ENCODE measurements at regions not wholly inside any gene's neighbourhood (a gene's known extent, or its start where the extent isn't known, plus 50 kb on each side); places are given as distances from the start of the nearest gene placed in this dataset.

DNA sequence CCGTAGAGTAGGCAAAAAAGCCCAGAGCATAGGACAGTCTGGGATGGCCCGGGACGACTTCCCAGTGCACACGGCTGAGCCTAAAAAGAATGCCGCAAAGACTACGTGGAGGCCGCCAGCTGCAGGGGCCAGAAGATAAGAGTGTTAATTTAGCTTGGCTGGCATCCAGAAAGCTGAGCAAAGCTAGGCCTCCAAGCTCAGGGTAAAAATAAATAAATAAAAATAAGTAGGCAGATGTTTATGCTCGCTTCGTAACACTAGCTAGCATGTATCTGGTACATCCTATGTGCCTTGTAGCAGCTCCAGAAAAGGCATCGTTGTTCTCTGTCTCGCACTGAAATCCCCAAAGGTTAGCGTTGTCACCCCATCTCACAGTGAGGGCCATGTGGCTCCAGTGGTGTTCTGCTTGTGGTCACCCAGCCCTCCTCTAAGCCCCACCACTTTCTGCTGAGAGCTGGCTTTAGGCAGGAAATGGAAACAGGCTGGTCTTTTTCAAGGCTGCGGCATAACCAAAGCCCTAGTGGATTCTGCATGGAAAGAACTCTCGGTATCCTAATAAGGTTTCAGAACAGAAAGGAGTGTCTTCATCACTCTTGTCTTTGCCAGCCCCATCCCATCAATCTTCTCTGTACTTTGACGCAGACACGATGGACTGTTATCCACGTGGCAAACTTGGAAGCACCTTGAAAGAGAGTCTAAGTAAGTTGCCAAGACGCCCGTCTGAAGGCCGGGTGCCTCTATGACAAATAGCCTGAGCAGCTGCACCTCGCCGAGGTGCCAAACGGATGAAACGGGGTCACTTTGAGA lies 58.1 kb upstream of the MEF2A start:
- no peaks in the 10 kb centered on the region for H3K9me3 ChIP-seq
- no peaks in the 10 kb centered on the region for H3K27me3 ChIP-seq
- TF ChIP-seq POLR2A (IDR thresholded peaks at IDR 0.05) = no peak
- TF ChIP-seq, protein P1, sequence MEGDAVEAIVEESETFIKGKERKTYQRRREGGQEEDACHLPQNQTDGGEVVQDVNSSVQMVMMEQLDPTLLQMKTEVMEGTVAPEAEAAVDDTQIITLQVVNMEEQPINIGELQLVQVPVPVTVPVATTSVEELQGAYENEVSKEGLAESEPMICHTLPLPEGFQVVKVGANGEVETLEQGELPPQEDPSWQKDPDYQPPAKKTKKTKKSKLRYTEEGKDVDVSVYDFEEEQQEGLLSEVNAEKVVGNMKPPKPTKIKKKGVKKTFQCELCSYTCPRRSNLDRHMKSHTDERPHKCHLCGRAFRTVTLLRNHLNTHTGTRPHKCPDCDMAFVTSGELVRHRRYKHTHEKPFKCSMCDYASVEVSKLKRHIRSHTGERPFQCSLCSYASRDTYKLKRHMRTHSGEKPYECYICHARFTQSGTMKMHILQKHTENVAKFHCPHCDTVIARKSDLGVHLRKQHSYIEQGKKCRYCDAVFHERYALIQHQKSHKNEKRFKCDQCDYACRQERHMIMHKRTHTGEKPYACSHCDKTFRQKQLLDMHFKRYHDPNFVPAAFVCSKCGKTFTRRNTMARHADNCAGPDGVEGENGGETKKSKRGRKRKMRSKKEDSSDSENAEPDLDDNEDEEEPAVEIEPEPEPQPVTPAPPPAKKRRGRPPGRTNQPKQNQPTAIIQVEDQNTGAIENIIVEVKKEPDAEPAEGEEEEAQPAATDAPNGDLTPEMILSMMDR (IDR thresholded peaks at IDR 0.05) = no peak
- WGBS, 2 donors = 37 to 47% methylated on average over 24 of the region's 24 CpGs
- H3K27ac ChIP-seq = peak overlapping the region in 2 of 4 donors; percentile 36 to 46
- H3K4me3 ChIP-seq = no peak overlapping the region
- intact Hi-C loops (cut with DNase I) = no loop called here
- H3K4me1 ChIP-seq = peaks cover 10% of the 10 kb centered on the region
- DNase-seq = peak; percentile 26 to 53 (median 46)
- H3K36me3 ChIP-seq (replicated peaks in 1 of 2; ENCODE audit: insufficient read depth in 1 of 2, low read depth in 2 of 2) = no peaks in the 10 kb centered on the region
- ATAC-seq = peak; percentile 45

GRCh38 chr15:99508311-99508645 lies 57.5 kb upstream of the MEF2A start:
- Histone ChIP-seq H3K27ac (peak overlapping the region in 1 of 4 donors; percentile 46), H3K9me3 (no peaks in the 10 kb centered on the region), H3K36me3 (replicated peaks in 1 of 2; ENCODE audit: insufficient read depth in 1 of 2, low read depth in 2 of 2) (no peaks in the 10 kb centered on the region), H3K4me1 (peaks cover 10% of the 10 kb centered on the region), H3K27me3 (no peaks in the 10 kb centered on the region), H3K4me3 (no peak overlapping the region)
- TF ChIP-seq, protein P1 (IDR thresholded peaks at IDR 0.05) = no peak
- no peak for TF ChIP-seq POLR2A (IDR thresholded peaks at IDR 0.05)
- 74 to 80% methylated on average over 6 of the region's 6 CpGs for WGBS, 2 donors
- intact Hi-C loops (cut with DNase I) = no loop called here
- ATAC-seq (no peak), DNase-seq (no peak)

- Histone ChIP-seq H3K27me3 (no peaks in the 10 kb centered on the region), H3K9me3 (no peaks in the 10 kb centered on the region), H3K4me1 (peaks cover 10% of the 10 kb centered on the region), H3K36me3 (replicated peaks in 1 of 2; ENCODE audit: insufficient read depth in 1 of 2, low read depth in 2 of 2) (no peaks in the 10 kb centered on the region), H3K4me3 (no peak overlapping the region), H3K27ac (no peak overlapping the region)
- 69 to 85% methylated on average over 2 to 3 of the region's 3 CpGs for WGBS, 2 donors
- ATAC-seq = no peak
- no peak for DNase-seq
- TF ChIP-seq POLR2A (IDR thresholded peaks at IDR 0.05) = no peak
- TF ChIP-seq, protein P1 (IDR thresholded peaks at IDR 0.05) = no peak
- intact Hi-C loops (cut with DNase I) = no loop called here
Observed at GRCh38 chr15:99508852-99509251, 56.9 kb upstream of the MEF2A start.

DNA sequence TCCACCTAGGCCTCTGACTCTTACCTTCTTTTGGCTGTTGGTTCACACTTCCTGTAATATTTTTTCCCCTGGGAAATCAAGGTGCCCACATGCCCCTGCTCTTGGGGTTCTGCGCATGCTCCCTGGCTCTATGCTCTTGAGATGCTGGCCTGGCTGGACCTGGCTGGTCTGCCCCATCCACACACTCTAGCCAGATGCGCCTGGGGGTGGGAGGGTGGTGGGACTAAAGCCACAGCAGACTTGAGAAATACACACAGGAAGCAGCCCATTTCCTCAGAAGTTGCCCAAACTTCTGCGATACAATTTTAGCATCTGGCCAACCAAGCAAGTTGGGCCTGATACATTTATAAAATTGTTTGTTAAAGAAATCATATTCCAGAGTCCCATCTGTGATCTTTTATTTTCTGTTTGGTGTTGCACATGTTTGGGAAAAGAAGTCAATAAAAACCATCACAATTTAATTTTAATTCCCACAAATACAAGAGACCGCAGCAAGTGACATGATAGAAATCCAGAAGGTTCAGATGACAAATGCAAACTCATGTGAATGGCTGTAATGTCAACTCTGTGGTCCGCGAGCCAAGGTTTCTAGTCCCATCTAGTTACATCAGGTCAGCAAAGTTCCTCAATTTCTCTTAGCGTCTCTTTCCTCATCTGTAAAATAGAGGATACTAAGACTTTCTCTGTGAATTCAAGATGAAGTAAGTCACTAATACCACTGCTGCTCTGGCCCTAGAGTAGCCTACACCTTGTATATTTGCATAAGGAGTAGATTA lies 55.9 kb upstream of the MEF2A start:
- Histone ChIP-seq H3K27ac (peak overlapping the region in 1 of 4 donors; percentile 36), H3K4me1 (peaks cover 10% of the 10 kb centered on the region), H3K27me3 (no peaks in the 10 kb centered on the region), H3K4me3 (no peak overlapping the region), H3K36me3 (replicated peaks in 1 of 2; ENCODE audit: insufficient read depth in 1 of 2, low read depth in 2 of 2) (no peaks in the 10 kb centered on the region), H3K9me3 (no peaks in the 10 kb centered on the region)
- intact Hi-C loops (cut with DNase I) = no loop called here
- no peak for TF ChIP-seq POLR2A (IDR thresholded peaks at IDR 0.05)
- TF ChIP-seq, protein P1 (IDR thresholded peaks at IDR 0.05) = no peak
- DNase-seq = no peak
- WGBS, 2 donors = 80 to 88% methylated on average over 7 of the region's 7 CpGs
- ATAC-seq = no peak
